Esophagus squamous epithelium (tissue), 4 donors: ENCODE measurements at regions not wholly inside any gene's neighbourhood (a gene's known extent, or its start where the extent isn't known, plus 50 kb on each side); places are given as distances from the start of the nearest gene placed in this dataset.

ENCODE experiments used
- POLR2A ChIP-seq, 4 donors: fragments of 450-650 bp; IDR thresholded peaks; one replicate each; pipeline ENCODE4 v1.6.1; 2017; ENCODE audit warnings: antibody characterized with exemption in 4 of 4, mild to moderate bottlenecking in 4 of 4, moderate library complexity in 3 of 4
- TF ChIP-seq, protein P1 (sequence below), 6 experiments: fragments of 450-650 bp in 4 of 6; fragments of 200-600 bp in 2 of 6; sonication (generic) in 2 of 6; IDR thresholded peaks; one replicate each; pipeline ENCODE4 v1.5.1; 2016 to 2019; ENCODE audit warnings: antibody characterized with exemption in 6 of 6, mild to moderate bottlenecking in 4 of 6, moderate library complexity in 4 of 6

DNA sequence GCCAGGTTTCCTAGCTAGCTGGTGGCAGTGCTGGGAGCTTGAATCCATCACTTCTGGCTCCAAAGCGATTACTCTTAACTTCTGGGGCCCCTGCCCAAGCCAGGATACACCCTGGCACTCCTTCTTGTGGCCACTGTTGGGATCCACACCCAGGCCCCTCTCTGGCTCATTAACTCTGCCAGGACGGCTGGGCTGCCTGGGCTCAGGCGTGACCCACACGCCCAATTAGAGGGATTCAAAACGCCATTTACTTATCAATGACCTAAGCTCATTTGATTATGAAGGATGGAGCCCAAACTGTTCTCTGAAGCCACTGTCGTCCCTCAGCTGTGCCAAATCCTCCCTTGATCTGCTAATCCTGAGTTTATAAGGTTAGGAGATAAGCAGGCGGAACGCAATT, 79.7 kb upstream of the BRD7 start:
- TF ChIP-seq, protein P1, sequence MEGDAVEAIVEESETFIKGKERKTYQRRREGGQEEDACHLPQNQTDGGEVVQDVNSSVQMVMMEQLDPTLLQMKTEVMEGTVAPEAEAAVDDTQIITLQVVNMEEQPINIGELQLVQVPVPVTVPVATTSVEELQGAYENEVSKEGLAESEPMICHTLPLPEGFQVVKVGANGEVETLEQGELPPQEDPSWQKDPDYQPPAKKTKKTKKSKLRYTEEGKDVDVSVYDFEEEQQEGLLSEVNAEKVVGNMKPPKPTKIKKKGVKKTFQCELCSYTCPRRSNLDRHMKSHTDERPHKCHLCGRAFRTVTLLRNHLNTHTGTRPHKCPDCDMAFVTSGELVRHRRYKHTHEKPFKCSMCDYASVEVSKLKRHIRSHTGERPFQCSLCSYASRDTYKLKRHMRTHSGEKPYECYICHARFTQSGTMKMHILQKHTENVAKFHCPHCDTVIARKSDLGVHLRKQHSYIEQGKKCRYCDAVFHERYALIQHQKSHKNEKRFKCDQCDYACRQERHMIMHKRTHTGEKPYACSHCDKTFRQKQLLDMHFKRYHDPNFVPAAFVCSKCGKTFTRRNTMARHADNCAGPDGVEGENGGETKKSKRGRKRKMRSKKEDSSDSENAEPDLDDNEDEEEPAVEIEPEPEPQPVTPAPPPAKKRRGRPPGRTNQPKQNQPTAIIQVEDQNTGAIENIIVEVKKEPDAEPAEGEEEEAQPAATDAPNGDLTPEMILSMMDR (IDR thresholded peaks at IDR 0.05) = no peak
- no peak for TF ChIP-seq POLR2A (IDR thresholded peaks at IDR 0.05)
